GM12864 (cell line): ENCODE measurements at regions not wholly inside any gene's neighbourhood (a gene's known extent, or its start where the extent isn't known, plus 50 kb on each side); places are given as distances from the start of the nearest gene placed in this dataset.

ENCODE experiments used
- DNase-seq: peaks from one replicate; pipeline ENCODE4 v3.0.0-alpha.2; 2011; ENCODE audit warnings: low read depth
- H3K4me3 ChIP-seq: 2 replicates; pipeline ENCODE4 v1.5.1; 2011; ENCODE audit warnings: mild to moderate bottlenecking, low read depth, low read length, control low read depth
- CTCF ChIP-seq: IDR thresholded peaks from 2 replicates; pipeline ENCODE4 v1.5.1; 2011; ENCODE audit warnings: low read depth, mild to moderate bottlenecking, moderate library complexity, low read length, control low read depth, inconsistent platforms; ENCODE audit errors: missing control alignments

GRCh38 chr2:222052934-222053367 is 245.8 kb downstream of the PAX3 start:
- no peak for TF ChIP-seq CTCF
- DNase-seq = no peak
- no peak overlapping the region for H3K4me3 ChIP-seq

DNA sequence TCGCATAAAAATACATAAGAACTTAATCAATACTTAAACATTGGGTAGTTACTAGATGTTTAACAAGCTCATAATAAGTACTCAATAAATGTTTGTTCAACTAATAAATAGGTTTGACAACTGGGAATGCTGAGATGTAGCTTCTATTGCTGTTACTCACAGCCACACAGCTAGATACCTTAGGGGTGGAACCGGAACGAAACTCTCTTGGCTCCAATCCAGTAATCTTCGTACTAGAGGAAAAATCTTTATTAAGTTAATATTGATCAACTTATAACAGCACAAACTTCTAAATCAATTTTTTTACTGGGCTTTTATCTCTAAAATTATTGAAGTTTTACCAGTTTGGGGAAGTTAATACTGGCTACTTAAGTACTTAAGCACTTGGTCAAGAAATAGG is 247.8 kb downstream of the PAX3 start:
- no peak overlapping the region for H3K4me3 ChIP-seq
- TF ChIP-seq CTCF = no peak
- no peak for DNase-seq

DNA sequence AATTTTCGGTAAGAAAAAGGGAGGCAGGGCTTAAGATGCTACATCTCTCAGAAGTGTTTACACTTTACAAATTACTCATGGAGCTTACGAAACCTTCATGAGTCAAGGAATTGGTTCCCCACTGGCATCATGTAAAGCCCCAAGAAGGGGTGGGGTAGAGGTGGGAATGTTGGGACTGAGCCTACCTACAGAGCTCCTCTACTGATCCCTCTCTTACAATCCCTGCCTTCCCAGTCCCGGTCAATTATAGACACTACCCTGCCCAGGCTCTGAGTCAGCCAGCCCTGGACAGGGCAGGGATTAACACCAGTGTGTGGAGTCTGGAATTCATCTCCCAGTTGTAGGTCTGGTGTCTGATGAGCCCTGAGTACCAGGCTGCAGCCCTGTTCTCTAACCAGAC is 248.9 kb downstream of the PAX3 start:
- DNase-seq = no peak
- no peak for TF ChIP-seq CTCF

DNA sequence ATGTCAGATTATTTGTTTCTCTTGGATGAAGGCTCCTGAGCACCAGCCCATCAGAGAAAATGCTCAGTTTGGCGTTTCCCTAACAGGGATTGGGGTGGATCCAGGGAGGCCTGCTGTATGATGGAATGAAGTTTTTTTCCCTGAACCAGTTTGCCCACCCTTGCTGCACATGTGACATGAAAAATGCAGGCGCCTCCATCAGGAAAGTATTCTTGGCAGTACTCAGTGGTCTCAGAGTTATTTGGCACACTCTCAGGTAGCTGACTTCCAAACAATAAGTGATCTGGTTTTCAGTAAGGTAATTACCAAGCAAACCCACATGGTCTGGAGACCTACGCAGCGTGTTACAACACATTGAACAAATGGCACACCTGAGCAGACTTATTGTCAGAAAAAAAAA is 254.9 kb downstream of the PAX3 start:
- DNase-seq = no peak
- TF ChIP-seq CTCF = no peak
- no peak overlapping the region for H3K4me3 ChIP-seq

More for the DNA sequence above, 248.9 kb downstream of the PAX3 start:
- H3K4me3 ChIP-seq = no peak overlapping the region

DNA sequence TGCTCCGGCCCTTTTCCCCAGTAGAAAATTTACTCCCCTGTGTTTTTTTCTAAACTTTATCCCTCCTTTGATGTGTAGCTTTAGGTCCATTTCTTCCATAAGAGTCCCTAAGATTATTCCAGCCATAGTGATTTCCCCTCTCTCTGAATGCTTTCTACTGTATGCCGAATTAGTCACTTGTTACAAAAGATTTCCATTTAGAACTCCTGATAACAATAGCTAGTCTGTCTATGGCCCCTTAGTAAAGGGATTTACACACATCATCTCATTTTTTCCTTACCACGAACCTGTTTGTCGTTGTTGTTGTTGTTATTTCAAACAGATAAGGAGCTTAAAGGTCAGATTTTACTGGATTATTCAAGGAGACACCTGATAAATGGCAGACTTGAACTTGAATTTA is 256.1 kb downstream of the PAX3 start:
- DNase-seq = no peak
- no peak overlapping the region for H3K4me3 ChIP-seq
- TF ChIP-seq CTCF = no peak

DNA sequence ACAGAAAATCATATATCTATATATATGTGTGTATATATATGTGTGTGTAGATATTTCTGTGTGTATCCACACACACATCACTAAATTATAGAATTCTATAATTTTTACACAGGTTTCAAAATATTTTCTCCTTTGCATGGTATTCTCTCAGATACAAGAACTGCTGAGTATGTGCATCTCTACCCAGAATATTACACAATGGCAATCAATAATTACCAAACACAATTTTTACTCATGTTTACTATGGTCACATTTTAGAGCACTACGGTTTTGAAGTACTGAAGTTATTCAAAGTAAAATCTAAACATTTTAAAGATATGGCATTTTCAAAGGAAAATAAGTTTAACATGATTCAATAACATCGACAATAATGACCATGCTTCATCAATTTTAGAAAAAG is 258.5 kb downstream of the PAX3 start:
- no peak for DNase-seq
- no peak for TF ChIP-seq CTCF

GRCh38 chr2:222039821-222040220 is 259.0 kb downstream of the PAX3 start:
- DNase-seq = no peak
- TF ChIP-seq CTCF = no peak
- H3K4me3 ChIP-seq = no peak overlapping the region

More for the DNA sequence above, 258.5 kb downstream of the PAX3 start:
- H3K4me3 ChIP-seq = no peak overlapping the region
